Smooth muscle cell (in vitro differentiated cells): ENCODE measurements at regions not wholly inside any gene's neighbourhood (a gene's known extent, or its start where the extent isn't known, plus 50 kb on each side); places are given as distances from the start of the nearest gene placed in this dataset.

ENCODE experiments used
- DNase-seq: peaks from one replicate; lab custom pipeline; 2025; ENCODE audit not compliant: unreplicated experiment; lab: John Stamatoyannopoulos, UW
- H2AFZ ChIP-seq: fragments of 200-600 bp; sonication (generic); 2 replicates; pipeline ENCODE4 v1.6.0; 2016; ENCODE audit warnings: antibody characterized with exemption, low read depth, mild to moderate bottlenecking
- H3F3A ChIP-seq: fragments of 200-600 bp; sonication (generic); 2 replicates; pipeline ENCODE4 v1.6.0; 2017; ENCODE audit warnings: antibody characterized with exemption, low read depth
- H3K27ac ChIP-seq: fragments of 200-600 bp; sonication (generic); 2 replicates; pipeline ENCODE4 v1.5.1; 2016; ENCODE audit warnings: low read depth, mild to moderate bottlenecking
- H3K27me3 ChIP-seq: fragments of 200-600 bp; sonication (generic); 2 replicates; pipeline ENCODE4 v1.6.1; 2016; ENCODE audit warnings: low read depth, mild to moderate bottlenecking
- H3K36me3 ChIP-seq: fragments of 200-600 bp; sonication (generic); 2 replicates; pipeline ENCODE4 v1.5.1; 2016; ENCODE audit warnings: low read depth
- H3K4me1 ChIP-seq: fragments of 200-600 bp; sonication (generic); 2 replicates; pipeline ENCODE4 v1.5.1; 2016; ENCODE audit warnings: low read depth
- H3K4me2 ChIP-seq: fragments of 200-600 bp; sonication (generic); 2 replicates; pipeline ENCODE4 v1.6.0; 2016; ENCODE audit warnings: mild to moderate bottlenecking
- H3K4me3 ChIP-seq: fragments of 200-600 bp; sonication (generic); 2 replicates; pipeline ENCODE4 v1.5.1; 2016; ENCODE audit warnings: mild to moderate bottlenecking
- H3K79me2 ChIP-seq: fragments of 200-600 bp; sonication (generic); 2 replicates; pipeline ENCODE4 v1.6.0; 2016; ENCODE audit warnings: low read depth, mild to moderate bottlenecking
- H3K9ac ChIP-seq: fragments of 200-600 bp; sonication (generic); 2 replicates; pipeline ENCODE4 v1.6.0; 2016; ENCODE audit warnings: low read depth
- H3K9me3 ChIP-seq: fragments of 200-600 bp; sonication (generic); replicated peaks from 2 replicates; pipeline ENCODE4 v1.5.1; 2016; ENCODE audit warnings: low read depth
- H4K20me1 ChIP-seq: fragments of 200-600 bp; sonication (generic); 2 replicates; pipeline ENCODE4 v1.6.0; 2016; ENCODE audit warnings: low read depth
- WGBS: methylation state at CpG from one replicate; pipeline ENCODE4 v1.1.7; 2016; ENCODE audit warnings: low lambda C conversion rate; 5-methylcytosine and 5-hydroxymethylcytosine counted together
- TF ChIP-seq, protein P1 (sequence below): fragments of 200-600 bp; sonication (generic); IDR thresholded peaks from 2 replicates; pipeline ENCODE4 v1.5.1; 2017; ENCODE audit warnings: borderline replicate concordance, mild to moderate bottlenecking, antibody characterized with exemption; ENCODE audit not compliant: insufficient read depth, poor library complexity, severe bottlenecking

DNA sequence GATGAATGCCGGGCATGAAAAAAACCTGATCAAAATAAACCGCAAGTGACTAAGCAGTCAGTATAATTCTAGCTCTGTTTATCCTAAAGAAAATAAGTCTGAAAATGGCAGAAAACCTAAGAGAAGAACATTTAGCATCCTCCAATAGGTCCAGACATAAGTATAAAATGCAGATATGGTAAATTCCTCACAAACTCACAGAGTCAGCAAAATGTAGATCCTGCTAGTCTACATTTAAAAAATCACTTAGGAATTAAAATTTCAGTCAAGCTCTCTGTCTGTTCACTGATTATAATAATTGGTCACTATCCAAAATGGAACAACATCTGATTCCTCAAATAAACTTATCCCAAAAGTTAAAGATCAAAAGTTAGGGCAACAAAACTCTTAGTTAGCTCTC, 95.1 kb downstream of the DIO2 start:
- Histone ChIP-seq H4K20me1 (no peaks in the 10 kb centered on the region), H3K4me1 (no peaks in the 10 kb centered on the region), H3K27ac (no peak overlapping the region), H3F3A (no peaks in the 10 kb centered on the region), H3K79me2 (no peaks in the 10 kb centered on the region), H3K27me3 (no peaks in the 10 kb centered on the region), H3K9ac (no peak overlapping the region), H3K4me2 (no peak overlapping the region), H3K9me3 (no peaks in the 10 kb centered on the region), H2AFZ (no peak overlapping the region), H3K36me3 (no peaks in the 10 kb centered on the region), H3K4me3 (no peak overlapping the region)
- TF ChIP-seq, protein P1, sequence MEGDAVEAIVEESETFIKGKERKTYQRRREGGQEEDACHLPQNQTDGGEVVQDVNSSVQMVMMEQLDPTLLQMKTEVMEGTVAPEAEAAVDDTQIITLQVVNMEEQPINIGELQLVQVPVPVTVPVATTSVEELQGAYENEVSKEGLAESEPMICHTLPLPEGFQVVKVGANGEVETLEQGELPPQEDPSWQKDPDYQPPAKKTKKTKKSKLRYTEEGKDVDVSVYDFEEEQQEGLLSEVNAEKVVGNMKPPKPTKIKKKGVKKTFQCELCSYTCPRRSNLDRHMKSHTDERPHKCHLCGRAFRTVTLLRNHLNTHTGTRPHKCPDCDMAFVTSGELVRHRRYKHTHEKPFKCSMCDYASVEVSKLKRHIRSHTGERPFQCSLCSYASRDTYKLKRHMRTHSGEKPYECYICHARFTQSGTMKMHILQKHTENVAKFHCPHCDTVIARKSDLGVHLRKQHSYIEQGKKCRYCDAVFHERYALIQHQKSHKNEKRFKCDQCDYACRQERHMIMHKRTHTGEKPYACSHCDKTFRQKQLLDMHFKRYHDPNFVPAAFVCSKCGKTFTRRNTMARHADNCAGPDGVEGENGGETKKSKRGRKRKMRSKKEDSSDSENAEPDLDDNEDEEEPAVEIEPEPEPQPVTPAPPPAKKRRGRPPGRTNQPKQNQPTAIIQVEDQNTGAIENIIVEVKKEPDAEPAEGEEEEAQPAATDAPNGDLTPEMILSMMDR, result no peak
- 96% methylated on average over 2 of the region's 2 CpGs for WGBS
- DNase-seq, result no peak

GRCh38 chr14:80110721-80111120, 100.6 kb downstream of the DIO2 start:
- no peak overlapping the region for H3K4me2 ChIP-seq
- no peaks in the 10 kb centered on the region for H3K79me2 ChIP-seq
- H3K9me3 ChIP-seq, result no peaks in the 10 kb centered on the region
- no peak for DNase-seq
- H3K9ac ChIP-seq, result no peak overlapping the region
- TF ChIP-seq, protein P1, result no peak
- H3K36me3 ChIP-seq, result no peaks in the 10 kb centered on the region
- no peaks in the 10 kb centered on the region for H3K27me3 ChIP-seq
- no peaks in the 10 kb centered on the region for H3F3A ChIP-seq
- 87% methylated on average over 6 of the region's 6 CpGs for WGBS
- H4K20me1 ChIP-seq, result no peaks in the 10 kb centered on the region
- H3K4me3 ChIP-seq, result no peak overlapping the region
- no peaks in the 10 kb centered on the region for H3K4me1 ChIP-seq
- no peak overlapping the region for H2AFZ ChIP-seq
- no peak overlapping the region for H3K27ac ChIP-seq

GRCh38 chr14:80109055-80109454, 102.2 kb downstream of the DIO2 start:
- 85% methylated on average over 1 of the region's 1 CpG for WGBS
- Histone ChIP-seq H4K20me1 (no peaks in the 10 kb centered on the region), H3K79me2 (no peaks in the 10 kb centered on the region), H3K9ac (no peak overlapping the region), H3K4me3 (no peak overlapping the region), H3K27me3 (no peaks in the 10 kb centered on the region), H3K4me1 (no peaks in the 10 kb centered on the region), H3K36me3 (no peaks in the 10 kb centered on the region), H3K27ac (no peak overlapping the region), H3K9me3 (no peaks in the 10 kb centered on the region), H2AFZ (no peak overlapping the region), H3F3A (no peaks in the 10 kb centered on the region), H3K4me2 (no peak overlapping the region)
- TF ChIP-seq, protein P1, result no peak
- DNase-seq, result no peak

DNA sequence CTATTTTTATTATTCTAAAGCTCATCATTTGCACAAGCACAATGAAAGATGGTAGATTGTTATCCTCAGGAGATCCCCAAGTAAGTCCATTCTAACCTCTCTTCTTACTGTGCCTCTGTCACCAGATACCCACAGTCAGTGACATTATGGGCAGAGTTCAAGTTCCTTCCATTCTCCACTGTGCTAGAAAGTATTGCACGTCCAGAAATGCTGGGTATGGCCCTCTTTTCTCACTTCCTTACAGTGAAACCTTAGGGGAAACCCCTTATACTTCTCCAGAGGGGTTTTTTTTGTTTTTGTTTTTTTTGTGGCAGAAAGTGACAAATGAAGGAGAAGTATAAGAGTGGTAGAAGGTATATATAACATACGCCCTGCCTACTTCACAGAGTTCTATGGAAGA, 102.9 kb downstream of the DIO2 start:
- H3K79me2 ChIP-seq, result no peaks in the 10 kb centered on the region
- H3K9me3 ChIP-seq, result no peaks in the 10 kb centered on the region
- no peaks in the 10 kb centered on the region for H3K27me3 ChIP-seq
- no peak overlapping the region for H2AFZ ChIP-seq
- no peaks in the 10 kb centered on the region for H3F3A ChIP-seq
- H4K20me1 ChIP-seq, result no peaks in the 10 kb centered on the region
- 84% methylated on average over 2 of the region's 2 CpGs for WGBS
- H3K36me3 ChIP-seq, result no peaks in the 10 kb centered on the region
- H3K4me2 ChIP-seq, result no peak overlapping the region
- no peak overlapping the region for H3K27ac ChIP-seq
- no peak overlapping the region for H3K9ac ChIP-seq
- no peaks in the 10 kb centered on the region for H3K4me1 ChIP-seq
- H3K4me3 ChIP-seq, result no peak overlapping the region
- DNase-seq, result no peak
- TF ChIP-seq, protein P1, result no peak
